HepG2 (cell line): ENCODE measurements at regions not wholly inside any gene's neighbourhood (a gene's known extent, or its start where the extent isn't known, plus 50 kb on each side); places are given as distances from the start of the nearest gene placed in this dataset.

Experiments used
- ATAC-seq: fragments of 200-7000 bp; cut with Tn5 transposase; 3 replicates; pipeline ENCODE4 v1.9.1; 2020; ENCODE audit warnings: mild to moderate bottlenecking, moderate library complexity
- BruUV-seq: library from RNA; stranded (reverse); fragments of 400-500 nt; replicated peaks from 2 replicates; lab custom pipeline; 2021; lab: Mats Ljungman, UMichigan
- CTCF ChIA-PET: fragments of 300-600 bp; formaldehyde crosslinking; extraction: SDS; loops from one replicate; lab custom pipeline; 2021; ENCODE audit warnings: low total read pairs, inconsistent platforms, low intra/inter-chr PET ratio; lab: Yijun Ruan, JAX
- POLR2A ChIA-PET: fragments of 350-600 bp; sonication (Branson Sonifier 250); formaldehyde crosslinking; loops from one replicate; lab custom pipeline; 2020; ENCODE audit warnings: antibody characterized with exemption, inconsistent platforms; lab: Yijun Ruan, JAX
- DNase-seq: peaks from one replicate; pipeline ENCODE4 v3.0.0-alpha.2; 2015; ENCODE audit warnings: low spot score
- FAIRE-seq: peaks from 3 replicates; lab custom pipeline; 2011; peaks lifted over from hg19 to GRCh38; lab: Jason Lieb, UNC
- H2AFZ ChIP-seq: one replicate; pipeline ENCODE4 v1.6.1; 2011; ENCODE audit warnings: low read length, inconsistent platforms
- H3K27ac ChIP-seq: fragments of 300-600 bp; 3 replicates; pipeline ENCODE4 v1.8.0; 2011; ENCODE audit warnings: mixed run types, mild to moderate bottlenecking, mixed read lengths, low read length, inconsistent platforms; ENCODE audit not compliant: insufficient read depth; ENCODE audit errors: extremely low read length
- H3K27me3 ChIP-seq, 2 experiments: fragments of 200-600 bp in 1 of 2; 2 replicates in 1 of 2; 3 replicates in 1 of 2; pipeline versions ENCODE4 v1.6.0 to v1.8.0; 2011; ENCODE audit warnings: low read length in 2 of 2, mild to moderate bottlenecking in 2 of 2, moderate library complexity in 2 of 2, inconsistent platforms in 1 of 2; ENCODE audit not compliant: insufficient read depth in 2 of 2, control insufficient read depth in 1 of 2
- H3K36me3 ChIP-seq, 2 experiments: fragments of 200-600 bp in 1 of 2; replicated peaks in 1 of 2; 2 replicates in 1 of 2; 3 replicates in 1 of 2; pipeline versions ENCODE4 v1.5.1 to v1.8.0; 2011; ENCODE audit warnings: low read length in 2 of 2, inconsistent platforms in 1 of 2; ENCODE audit not compliant: insufficient read depth in 2 of 2, control insufficient read depth in 1 of 2
- H3K4me1 ChIP-seq: 2 replicates; pipeline ENCODE4 v1.5.1; 2012; ENCODE audit warnings: low read length, inconsistent platforms; ENCODE audit not compliant: insufficient read depth
- H3K4me2 ChIP-seq: 2 replicates; pipeline ENCODE4 v1.6.0; 2011; ENCODE audit warnings: low read depth, low read length, inconsistent platforms
- H3K4me3 ChIP-seq, 3 experiments: fragments of 200-600 bp in 1 of 3; sonication (generic), shearing (Covaris generic) in 1 of 3; replicated peaks in 1 of 3; 2 replicates each; pipeline ENCODE4 v1.5.1; 2011 to 2016; ENCODE audit warnings: low read length in 3 of 3, inconsistent platforms in 2 of 3, low read depth in 2 of 3, mild to moderate bottlenecking in 2 of 3, control low read depth in 1 of 3, mixed read lengths in 1 of 3; ENCODE audit not compliant: insufficient read depth in 1 of 3
- H3K79me2 ChIP-seq: one replicate; pipeline ENCODE4 v1.6.1; 2011; ENCODE audit warnings: low read length, inconsistent platforms; ENCODE audit not compliant: insufficient read depth
- H3K9ac ChIP-seq: 2 replicates; pipeline ENCODE4 v1.6.0; 2011; ENCODE audit warnings: mild to moderate bottlenecking, low read depth, low read length, inconsistent platforms; ENCODE audit not compliant: insufficient read depth
- H3K9me3 ChIP-seq: 2 replicates; pipeline ENCODE4 v1.5.1; 2012; ENCODE audit warnings: mild to moderate bottlenecking, low read length
- H4K20me1 ChIP-seq: 2 replicates; pipeline ENCODE4 v1.6.0; 2011; ENCODE audit warnings: inconsistent platforms, mild to moderate bottlenecking, low read length, moderate library complexity; ENCODE audit not compliant: insufficient read depth
- CEBPG ChIP-seq: IDR thresholded peaks from 2 replicates; pipeline ENCODE4 v1.6.1; 2016
- DNMT1 ChIP-seq: sonication (generic); formaldehyde crosslinking; IDR thresholded peaks from 2 replicates; pipeline ENCODE4 v1.5.1; 2020; ENCODE audit warnings: mild to moderate bottlenecking, missing genetic modification reagents
- IRF2 ChIP-seq: IDR thresholded peaks from 2 replicates; pipeline ENCODE4 v1.6.1; 2018; ENCODE audit warnings: missing genetic modification reagents, missing compliant biosample characterization
- SKI ChIP-seq: fragments of 450-650 bp; IDR thresholded peaks from one replicate; pipeline ENCODE4 v1.6.1; 2018; ENCODE audit warnings: mild to moderate bottlenecking; ENCODE audit not compliant: partially characterized antibody
- SOX5 ChIP-seq: IDR thresholded peaks from 2 replicates; pipeline ENCODE4 v1.6.1; 2016; ENCODE audit warnings: borderline replicate concordance
- SP5 ChIP-seq: IDR thresholded peaks from 2 replicates; pipeline ENCODE4 v1.6.1; 2016; ENCODE audit warnings: low read depth, borderline replicate concordance
- XRCC5 ChIP-seq: fragments of 200-400 bp; formaldehyde crosslinking; optimal IDR thresholded peaks from 2 replicates; pipeline ENCODE3; 2017; ENCODE audit warnings: mild to moderate bottlenecking, low read length
- ZC3H4 ChIP-seq: sonication (generic); formaldehyde crosslinking; IDR thresholded peaks from 2 replicates; pipeline ENCODE4 v1.4.0; 2020; ENCODE audit warnings: missing genetic modification reagents, borderline replicate concordance
- WGBS: methylation state at CpG from one replicate; pipeline ENCODE4 v1.1.6; 2017; ENCODE audit warnings: low lambda C conversion rate; 5-methylcytosine and 5-hydroxymethylcytosine counted together
- in situ Hi-C: cut with HindIII; loops from 2 replicates; pipeline ENCODE4 v1.10.0; 2017; ENCODE audit warnings: low pct_unique_long_range_greater_than_20kb; ENCODE audit not compliant: extremely low pct_ligation_motif_present
- intact Hi-C: fragments of 100-400 bp; cut with micrococcal nuclease; formaldehyde crosslinking; loops from one replicate; pipeline ENCODE4 v1.10.0; 2022; ENCODE audit not compliant: unreplicated experiment
- TF ChIP-seq, protein P1 (sequence below): sonication (generic); formaldehyde crosslinking; IDR thresholded peaks from 2 replicates; pipeline ENCODE4 v1.4.0; 2020; ENCODE audit warnings: missing genetic modification reagents
- TF ChIP-seq, protein P2 (sequence below): sonication (generic); formaldehyde crosslinking; IDR thresholded peaks from one replicate; pipeline ENCODE4 v1.5.1; 2020; ENCODE audit warnings: mild to moderate bottlenecking, missing genetic modification reagents; ENCODE audit errors: not compliant biosample characterization

DNA sequence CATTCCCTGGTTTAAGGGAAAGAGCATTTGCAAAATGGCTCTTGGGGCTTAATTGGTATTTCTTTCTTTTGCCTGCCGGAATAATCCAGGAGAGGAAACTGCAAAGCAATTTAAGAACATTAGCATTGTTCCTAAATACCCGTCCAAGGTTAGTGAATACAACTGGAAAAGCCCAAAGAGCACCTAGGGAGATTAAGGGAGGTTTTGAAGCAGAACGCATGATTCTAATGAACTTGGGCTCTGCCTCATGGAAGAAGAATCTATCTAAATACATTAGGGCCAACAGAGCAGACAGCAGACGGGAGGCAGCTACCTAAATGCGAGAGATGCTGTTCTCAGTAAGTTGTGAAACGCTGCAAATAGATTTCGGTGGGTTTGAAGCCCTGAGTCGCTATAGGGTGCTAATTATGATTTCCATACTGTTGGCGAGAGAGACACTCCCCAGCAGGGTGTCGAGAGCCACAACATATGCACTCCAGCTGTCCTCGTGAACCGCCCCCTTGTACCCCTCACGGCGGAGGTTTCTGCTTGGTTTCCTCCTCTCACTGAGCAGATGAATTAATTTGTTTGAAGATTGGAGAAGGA is 326.7 kb upstream of the CAMK1G start:
- no peak overlapping the region for H3K4me2 ChIP-seq
- H3K27me3 ChIP-seq = no peaks in the 10 kb centered on the region
- no peak for TF ChIP-seq CEBPG (CRISPR knock-in tag)
- no peak for TF ChIP-seq ZC3H4
- TF ChIP-seq XRCC5 = no peak
- TF ChIP-seq IRF2 (CRISPR knock-in tag) = no peak
- TF ChIP-seq, protein P1, sequence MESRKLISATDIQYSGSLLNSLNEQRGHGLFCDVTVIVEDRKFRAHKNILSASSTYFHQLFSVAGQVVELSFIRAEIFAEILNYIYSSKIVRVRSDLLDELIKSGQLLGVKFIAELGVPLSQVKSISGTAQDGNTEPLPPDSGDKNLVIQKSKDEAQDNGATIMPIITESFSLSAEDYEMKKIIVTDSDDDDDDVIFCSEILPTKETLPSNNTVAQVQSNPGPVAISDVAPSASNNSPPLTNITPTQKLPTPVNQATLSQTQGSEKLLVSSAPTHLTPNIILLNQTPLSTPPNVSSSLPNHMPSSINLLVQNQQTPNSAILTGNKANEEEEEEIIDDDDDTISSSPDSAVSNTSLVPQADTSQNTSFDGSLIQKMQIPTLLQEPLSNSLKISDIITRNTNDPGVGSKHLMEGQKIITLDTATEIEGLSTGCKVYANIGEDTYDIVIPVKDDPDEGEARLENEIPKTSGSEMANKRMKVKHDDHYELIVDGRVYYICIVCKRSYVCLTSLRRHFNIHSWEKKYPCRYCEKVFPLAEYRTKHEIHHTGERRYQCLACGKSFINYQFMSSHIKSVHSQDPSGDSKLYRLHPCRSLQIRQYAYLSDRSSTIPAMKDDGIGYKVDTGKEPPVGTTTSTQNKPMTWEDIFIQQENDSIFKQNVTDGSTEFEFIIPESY (CRISPR knock-in tag) = no peak
- no peak for TF ChIP-seq SOX5
- TF ChIP-seq, all 625 proteins: peak for 0
- H4K20me1 ChIP-seq = no peaks in the 10 kb centered on the region
- FAIRE-seq (no peak), DNase-seq (no peak), ATAC-seq (no peak)
- H3K36me3 ChIP-seq = no peaks in the 10 kb centered on the region
- in situ Hi-C loops (no loop called here), intact Hi-C loops (no loop called here)
- POLR2A ChIA-PET = no interaction called here
- H3K4me1 ChIP-seq = no peaks in the 10 kb centered on the region
- no peaks in the 10 kb centered on the region for H3K79me2 ChIP-seq
- CTCF ChIA-PET = no interaction called here
- 21% methylated on average over 14 of the region's 14 CpGs for whole genome bisulfite sequencing
- no peak overlapping the region for H3K4me3 ChIP-seq
- no peak overlapping the region for H3K9ac ChIP-seq
- H3K27ac ChIP-seq = no peak overlapping the region
- peaks cover 25% of the 10 kb centered on the region for H3K9me3 ChIP-seq
- BruUV-seq = no TSS peak
- H2AFZ ChIP-seq = no peak overlapping the region

DNA sequence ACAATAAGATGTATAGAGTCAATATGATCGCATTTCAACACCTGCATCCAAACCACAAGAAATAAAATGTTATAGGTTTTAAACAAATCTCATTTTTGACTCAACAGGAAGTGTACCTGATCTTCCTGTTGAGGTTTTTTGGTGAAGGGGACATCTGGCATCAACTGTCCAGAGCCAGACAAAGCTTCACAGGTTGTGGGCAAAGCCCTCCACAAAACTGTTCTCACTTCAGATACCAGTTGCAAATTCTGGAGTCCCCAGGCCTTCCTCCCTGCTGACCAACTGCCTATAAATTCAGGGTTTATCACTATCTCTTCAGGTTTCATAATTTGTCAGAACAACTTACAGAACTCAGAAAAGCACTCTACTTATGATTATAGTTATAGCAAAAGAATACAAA is 326.1 kb upstream of the CAMK1G start:
- Histone ChIP-seq H3K79me2 (no peaks in the 10 kb centered on the region), H3K4me2 (no peak overlapping the region), H3K27ac (no peak overlapping the region), H2AFZ (no peak overlapping the region), H3K36me3 (no peaks in the 10 kb centered on the region), H3K4me1 (no peaks in the 10 kb centered on the region), H3K4me3 (no peak overlapping the region), H4K20me1 (no peaks in the 10 kb centered on the region), H3K9ac (no peak overlapping the region), H3K9me3 (peaks cover 25% of the 10 kb centered on the region), H3K27me3 (no peaks in the 10 kb centered on the region)
- BruUV-seq = no TSS peak
- intact Hi-C loops (no loop called here), in situ Hi-C loops (no loop called here)
- FAIRE-seq (no peak), DNase-seq (no peak), ATAC-seq (no peak)
- 14% methylated on average over 1 of the region's 1 CpG for WGBS
- POLR2A ChIA-PET = no interaction called here
- CTCF ChIA-PET = no interaction called here
- TF ChIP-seq DNMT1 (CRISPR knock-in tag) (no peak), SP5 (CRISPR knock-in tag) (no peak), SKI (no peak)
- TF ChIP-seq, protein P2, sequence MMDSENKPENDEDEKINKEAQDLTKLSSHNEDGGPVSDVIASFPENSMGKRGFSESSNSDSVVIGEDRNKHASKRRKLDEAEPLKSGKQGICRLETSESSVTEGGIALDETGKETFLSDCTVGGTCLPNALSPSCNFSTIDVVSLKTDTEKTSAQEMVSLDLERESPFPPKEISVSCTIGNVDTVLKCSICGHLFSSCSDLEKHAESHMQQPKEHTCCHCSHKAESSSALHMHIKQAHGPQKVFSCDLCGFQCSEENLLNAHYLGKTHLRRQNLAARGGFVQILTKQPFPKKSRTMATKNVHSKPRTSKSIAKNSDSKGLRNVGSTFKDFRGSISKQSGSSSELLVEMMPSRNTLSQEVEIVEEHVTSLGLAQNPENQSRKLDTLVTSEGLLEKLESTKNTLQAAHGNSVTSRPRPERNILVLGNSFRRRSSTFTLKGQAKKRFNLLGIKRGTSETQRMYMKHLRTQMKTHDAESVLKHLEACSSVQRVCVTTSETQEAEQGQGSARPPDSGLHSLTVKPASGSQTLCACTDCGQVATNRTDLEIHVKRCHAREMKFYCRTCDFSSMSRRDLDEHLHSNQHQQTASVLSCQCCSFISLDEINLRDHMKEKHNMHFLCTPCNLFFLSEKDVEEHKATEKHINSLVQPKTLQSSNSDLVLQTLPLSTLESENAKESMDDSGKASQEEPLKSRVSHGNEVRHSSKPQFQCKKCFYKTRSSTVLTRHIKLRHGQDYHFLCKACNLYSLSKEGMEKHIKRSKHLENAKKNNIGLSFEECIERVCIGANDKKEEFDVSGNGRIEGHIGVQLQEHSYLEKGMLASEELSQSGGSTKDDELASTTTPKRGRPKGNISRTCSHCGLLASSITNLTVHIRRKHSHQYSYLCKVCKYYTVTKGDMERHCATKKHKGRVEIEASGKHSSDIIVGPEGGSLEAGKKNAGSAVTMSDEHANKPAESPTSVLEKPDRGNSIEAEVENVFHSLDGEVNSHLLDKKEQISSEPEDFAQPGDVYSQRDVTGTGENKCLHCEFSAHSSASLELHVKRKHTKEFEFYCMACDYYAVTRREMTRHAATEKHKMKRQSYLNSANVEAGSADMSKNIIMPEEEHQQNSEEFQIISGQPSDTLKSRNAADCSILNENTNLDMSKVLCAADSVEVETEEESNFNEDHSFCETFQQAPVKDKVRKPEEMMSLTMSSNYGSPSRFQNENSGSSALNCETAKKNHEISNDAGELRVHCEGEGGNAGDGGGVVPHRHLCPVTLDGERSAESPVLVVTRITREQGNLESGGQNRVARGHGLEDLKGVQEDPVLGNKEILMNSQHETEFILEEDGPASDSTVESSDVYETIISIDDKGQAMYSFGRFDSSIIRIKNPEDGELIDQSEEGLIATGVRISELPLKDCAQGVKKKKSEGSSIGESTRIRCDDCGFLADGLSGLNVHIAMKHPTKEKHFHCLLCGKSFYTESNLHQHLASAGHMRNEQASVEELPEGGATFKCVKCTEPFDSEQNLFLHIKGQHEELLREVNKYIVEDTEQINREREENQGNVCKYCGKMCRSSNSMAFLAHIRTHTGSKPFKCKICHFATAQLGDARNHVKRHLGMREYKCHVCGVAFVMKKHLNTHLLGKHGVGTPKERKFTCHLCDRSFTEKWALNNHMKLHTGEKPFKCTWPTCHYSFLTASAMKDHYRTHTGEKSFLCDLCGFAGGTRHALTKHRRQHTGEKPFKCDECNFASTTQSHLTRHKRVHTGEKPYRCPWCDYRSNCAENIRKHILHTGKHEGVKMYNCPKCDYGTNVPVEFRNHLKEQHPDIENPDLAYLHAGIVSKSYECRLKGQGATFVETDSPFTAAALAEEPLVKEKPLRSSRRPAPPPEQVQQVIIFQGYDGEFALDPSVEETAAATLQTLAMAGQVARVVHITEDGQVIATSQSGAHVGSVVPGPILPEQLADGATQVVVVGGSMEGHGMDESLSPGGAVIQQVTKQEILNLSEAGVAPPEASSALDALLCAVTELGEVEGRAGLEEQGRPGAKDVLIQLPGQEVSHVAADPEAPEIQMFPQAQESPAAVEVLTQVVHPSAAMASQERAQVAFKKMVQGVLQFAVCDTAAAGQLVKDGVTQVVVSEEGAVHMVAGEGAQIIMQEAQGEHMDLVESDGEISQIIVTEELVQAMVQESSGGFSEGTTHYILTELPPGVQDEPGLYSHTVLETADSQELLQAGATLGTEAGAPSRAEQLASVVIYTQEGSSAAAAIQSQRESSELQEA (CRISPR knock-in tag) = no peak
